NCI-H526 (cell line): ENCODE measurements at regions not wholly inside any gene's neighbourhood (a gene's known extent, or its start where the extent isn't known, plus 50 kb on each side); places are given as distances from the start of the nearest gene placed in this dataset.
"Not testable (repeated sequence)": the region's sequence is repeated elsewhere in the genome, so short reads cannot be mapped to it uniquely, and the experiment has no call there.

Experiments
- DNase-seq, 2 experiments: peaks; one replicate each; lab custom pipeline; 2025; lab: John Stamatoyannopoulos, UW

DNA sequence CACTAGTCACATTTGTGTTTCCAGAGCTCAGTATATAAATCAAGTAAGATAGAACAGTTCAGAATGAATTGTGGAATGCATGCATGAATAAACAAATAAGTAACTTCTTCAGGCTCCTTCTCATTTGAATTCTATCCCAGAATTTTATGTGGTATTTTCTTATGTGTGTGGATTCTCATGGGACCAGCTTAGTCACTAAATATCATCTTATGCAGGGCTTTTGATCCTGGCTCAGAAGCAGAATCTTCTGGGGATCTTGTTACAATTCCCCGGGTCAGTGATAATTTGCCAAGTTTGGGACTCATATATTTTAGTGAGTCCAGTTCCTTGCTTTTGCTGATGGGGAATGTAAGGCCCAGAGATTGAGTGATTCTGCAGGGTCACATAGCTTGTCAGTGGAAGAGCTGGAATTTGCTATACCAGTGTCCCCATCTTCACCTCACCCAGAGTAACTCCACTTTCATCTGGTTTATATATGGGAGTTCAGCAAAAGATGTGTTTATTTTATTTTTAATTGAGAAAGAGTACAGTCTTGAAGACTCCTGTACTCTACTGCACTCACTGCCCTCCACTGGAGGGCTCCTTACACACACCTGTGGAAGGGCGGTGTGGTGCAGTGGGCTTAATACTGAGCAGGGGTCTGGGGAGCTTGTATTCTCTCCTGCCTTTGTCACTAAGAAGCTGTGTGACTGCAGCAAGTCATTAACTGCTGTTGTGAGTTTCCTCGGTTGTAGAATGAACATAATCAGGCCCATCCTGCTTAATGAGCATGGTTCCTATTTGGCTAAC lies 198.2 kb upstream of the CXorf66 start:
- DNase-seq: no peak

GRCh38 chrX:140157611-140158010 lies 192.3 kb upstream of the CXorf66 start:
- no peak for DNase-seq

DNA sequence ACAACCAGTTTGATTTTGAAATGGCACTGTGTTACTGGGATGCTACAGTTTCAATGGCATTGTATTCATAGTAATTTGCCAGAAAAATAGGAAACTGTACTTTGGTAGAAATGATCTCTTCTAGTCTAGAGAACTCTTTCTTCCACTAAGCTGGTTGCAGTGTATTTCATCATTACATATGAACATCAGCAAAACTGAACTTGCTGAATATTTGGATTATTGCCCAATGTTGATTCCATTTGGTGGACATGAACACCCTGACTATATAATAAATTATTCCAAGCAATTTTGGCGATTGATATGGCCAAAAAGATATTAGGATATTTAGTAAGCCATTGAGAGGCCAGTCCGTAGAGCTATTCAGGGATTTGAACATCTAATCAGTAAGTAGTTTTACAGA lies 191.8 kb upstream of the CXorf66 start:
- no peak for DNase-seq

GRCh38 chrX:140151316-140151715 lies 186.0 kb upstream of the CXorf66 start:
- no peak for DNase-seq

GRCh38 chrX:140149761-140150160 lies 184.4 kb upstream of the CXorf66 start:
- DNase-seq: no peak

GRCh38 chrX:140141444-140142029 lies 176.2 kb upstream of the CXorf66 start:
- DNase-seq: peak in 1 of 2 experiments; percentile 19

- DNase-seq: not testable (repeated sequence)
These were observed 173.2 kb upstream of the CXorf66 start for GRCh38 chrX:140138492-140138891.

GRCh38 chrX:140138065-140138464 lies 172.7 kb upstream of the CXorf66 start:
- not testable (repeated sequence) for DNase-seq

DNA sequence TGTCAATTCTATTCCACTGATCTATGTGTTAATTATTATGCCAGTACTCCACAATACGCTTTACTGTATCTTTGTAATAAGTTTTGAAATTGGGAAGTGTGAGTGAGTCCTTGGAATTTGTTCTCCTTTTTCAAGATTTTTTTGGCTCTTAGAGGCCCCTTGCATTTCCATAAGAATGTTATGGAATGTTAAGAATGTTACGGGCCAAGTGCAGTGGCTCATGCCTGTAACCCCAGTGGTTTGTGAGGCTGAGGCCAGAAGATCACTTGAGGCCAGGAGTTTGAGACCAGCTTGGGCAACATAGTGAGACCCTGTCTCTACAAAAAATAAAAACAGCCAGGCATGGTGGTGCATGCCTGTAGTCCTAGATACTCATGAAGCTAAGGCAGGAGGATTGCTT lies 167.6 kb upstream of the CXorf66 start:
- no peak for DNase-seq

DNA sequence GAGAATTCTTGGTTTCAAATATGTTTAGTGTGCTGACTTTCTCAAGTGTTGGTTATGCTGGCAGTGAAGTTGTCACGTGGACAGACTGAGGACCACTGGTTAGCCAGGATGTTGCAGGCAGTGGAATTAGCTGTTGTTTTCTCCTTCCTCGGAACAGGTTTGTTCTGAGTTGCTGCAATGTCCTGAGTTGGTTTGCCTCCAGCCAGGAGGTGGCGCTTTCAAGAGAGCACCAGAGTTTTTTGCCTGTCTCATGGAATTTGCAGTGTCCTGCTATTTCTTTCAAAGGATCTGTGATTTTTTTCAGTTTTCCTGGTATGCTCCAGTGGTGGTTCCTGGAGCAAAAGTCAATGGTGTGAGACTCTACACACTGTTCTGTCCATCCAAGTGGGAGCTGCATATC lies 158.1 kb upstream of the CXorf66 start:
- peak in 1 of 2 experiments; percentile 2 for DNase-seq

DNA sequence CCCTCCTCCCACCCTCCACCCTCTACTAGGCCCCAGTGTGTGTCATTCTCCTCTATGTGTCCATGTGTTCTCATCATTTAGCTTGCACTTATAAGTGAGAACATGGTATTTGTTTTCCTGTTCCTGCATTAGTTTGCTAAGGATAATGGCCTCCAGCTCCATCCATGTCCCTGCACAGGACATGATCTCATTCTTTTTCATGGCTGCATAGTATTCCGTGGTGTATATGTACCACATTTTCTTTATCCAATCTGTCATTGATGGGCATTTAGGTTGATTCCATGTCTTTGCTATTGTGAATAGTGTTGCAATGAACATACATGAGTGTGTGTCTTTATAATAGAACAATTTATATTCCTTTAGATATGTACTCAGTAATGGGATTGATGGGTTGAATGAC lies 148.7 kb upstream of the CXorf66 start:
- DNase-seq: not testable (repeated sequence)

DNA sequence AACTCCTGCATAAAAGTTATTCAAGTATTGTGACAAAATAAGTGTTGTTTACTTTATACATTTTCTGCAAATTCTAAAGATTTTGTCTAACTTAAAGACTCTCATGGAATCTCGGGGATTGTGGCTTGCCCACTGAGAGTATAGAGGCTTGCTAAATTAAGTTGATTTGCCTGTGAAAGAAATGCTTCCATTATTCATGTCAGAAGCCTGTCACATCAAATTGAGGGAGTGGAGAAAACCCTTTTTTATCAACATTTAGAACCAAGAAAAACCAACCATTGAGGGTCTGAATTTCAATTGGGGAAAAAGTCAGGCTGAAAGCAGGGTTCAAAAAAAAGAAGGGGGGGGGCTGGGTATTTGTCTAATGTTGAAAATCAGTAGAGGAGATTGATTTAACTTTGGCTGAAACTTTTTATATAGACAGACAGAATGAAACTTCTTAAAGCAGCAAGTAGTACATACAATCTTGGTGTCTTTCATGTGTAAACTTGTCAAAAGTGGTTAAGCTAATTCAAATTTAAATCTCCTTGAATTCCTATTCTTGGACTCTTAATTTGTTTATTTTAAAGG lies 144.8 kb upstream of the CXorf66 start:
- no peak for DNase-seq

DNA sequence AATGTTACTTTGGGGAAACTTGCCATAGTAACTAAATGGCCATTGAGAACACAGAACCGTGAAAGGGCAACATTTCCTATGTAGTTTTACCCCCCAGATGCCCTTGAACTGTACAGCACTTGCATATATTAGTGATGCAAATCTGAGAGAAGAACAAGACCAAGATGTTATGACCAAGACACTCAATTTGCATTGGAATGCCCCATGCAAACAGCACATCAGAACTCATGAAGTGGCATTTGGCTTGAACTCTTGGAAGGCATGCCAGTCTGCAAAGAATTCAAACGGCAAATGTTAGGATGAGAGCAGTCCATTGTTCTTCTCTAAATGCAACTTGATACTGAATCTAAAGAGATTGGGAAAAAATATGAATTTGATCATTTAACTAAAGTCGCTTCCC lies 139.4 kb upstream of the CXorf66 start:
- DNase-seq: no peak

DNA sequence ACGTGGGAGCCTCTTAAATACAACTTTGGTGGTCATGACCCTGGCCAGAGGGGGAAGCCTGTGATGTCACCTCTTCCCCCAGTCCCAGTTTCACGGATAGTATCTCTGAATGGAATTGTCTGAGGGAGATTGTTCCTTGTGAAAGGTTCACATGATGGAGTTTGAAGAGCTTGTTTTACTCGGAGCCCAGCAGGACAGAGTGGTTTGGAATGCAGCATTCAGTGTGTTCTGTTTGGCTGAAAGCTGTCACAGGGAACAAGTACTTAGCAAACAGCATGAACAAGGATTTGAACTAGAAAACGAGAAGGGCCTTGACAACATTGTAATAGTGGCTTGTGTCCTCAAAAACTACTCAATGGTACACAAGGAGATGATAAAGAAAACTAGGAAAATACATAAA lies 133.9 kb upstream of the CXorf66 start:
- DNase-seq: no peak

DNA sequence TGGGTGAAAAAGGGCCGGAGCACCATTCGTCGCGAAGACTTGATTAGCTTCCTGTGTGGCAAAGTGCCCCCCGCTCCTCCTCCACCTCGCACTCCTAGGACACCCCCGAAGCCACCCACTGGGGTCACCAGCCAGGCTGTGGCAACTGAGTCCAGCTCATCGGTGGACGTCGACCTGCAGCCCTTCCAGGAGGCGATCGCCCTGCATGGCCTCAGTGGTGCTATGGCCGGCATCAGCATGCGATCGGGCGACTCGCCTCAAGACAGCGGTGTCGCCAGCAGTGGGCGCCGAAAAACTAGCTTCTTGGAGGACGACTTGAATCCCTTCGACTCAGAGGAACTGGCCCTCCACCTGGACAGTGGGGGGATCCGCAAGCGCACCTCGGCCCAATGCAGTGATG lies 126.8 kb upstream of the CXorf66 start:
- DNase-seq: no peak

GRCh38 chrX:140091125-140091886 lies 126.0 kb upstream of the CXorf66 start:
- peak in 1 of 2 experiments; percentile 12 for DNase-seq

- DNase-seq: no peak
These were observed 125.4 kb upstream of the CXorf66 start for GRCh38 chrX:140090800-140091124.

DNA sequence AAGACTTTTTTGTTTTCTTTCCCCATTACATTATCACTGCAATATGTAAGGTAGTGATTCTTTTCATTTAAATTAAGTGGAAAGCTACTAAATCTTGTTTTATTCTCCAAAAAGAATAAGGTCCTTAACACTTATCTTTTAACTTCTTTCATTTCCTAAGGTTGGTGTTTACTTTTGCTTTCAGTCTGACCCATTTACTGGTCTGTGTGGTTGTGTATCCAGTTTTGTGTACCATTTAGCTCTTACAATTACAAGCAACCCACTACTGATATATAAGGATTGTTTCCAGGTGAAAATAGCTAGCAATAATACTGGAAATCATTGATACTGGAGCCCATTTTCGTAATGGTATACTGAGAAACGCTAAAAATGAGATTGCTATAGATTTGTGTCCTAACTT lies 123.1 kb upstream of the CXorf66 start:
- no peak for DNase-seq

- DNase-seq: no peak
These were observed 122.6 kb upstream of the CXorf66 start for GRCh38 chrX:140087875-140088274.

GRCh38 chrX:140086691-140087090 lies 121.4 kb upstream of the CXorf66 start:
- DNase-seq: no peak

DNA sequence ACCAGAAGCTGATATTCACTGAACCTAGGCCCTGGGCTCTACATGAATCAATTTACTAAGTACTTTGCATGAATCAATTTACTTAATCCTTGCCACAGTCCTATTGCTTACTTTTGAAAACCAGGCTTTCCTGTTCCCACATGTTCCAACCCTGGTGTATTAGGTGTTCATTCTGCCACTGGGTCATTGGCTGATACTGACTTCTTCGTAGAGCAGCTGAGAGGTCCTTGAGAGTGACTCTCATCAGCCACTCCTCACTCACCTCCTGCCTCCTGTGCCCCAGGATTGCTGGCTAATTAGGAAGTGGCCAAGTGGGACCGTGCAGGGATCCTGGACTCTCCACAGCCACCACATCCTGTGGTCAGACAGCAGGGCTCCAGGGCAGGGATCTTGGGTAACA lies 109.5 kb upstream of the CXorf66 start:
- DNase-seq: not testable (repeated sequence)

- no peak for DNase-seq
These were observed 105.7 kb upstream of the CXorf66 start for GRCh38 chrX:140071037-140071436.
